H1 (cell line): ENCODE measurements at regions not wholly inside any gene's neighbourhood (a gene's known extent, or its start where the extent isn't known, plus 50 kb on each side); places are given as distances from the start of the nearest gene placed in this dataset.

Experiments used
- CTCF ChIA-PET: fragments of 300-600 bp; sonication (Branson Sonifier 250); formaldehyde crosslinking; loops from one replicate; lab custom pipeline; 2021; ENCODE audit not compliant: partially characterized antibody; lab: Charles Lee
- POLR2A ChIA-PET: fragments of 300-600 bp; sonication (Branson Sonifier 250); formaldehyde crosslinking; loops from one replicate; lab custom pipeline; 2021; ENCODE audit warnings: inconsistent platforms; ENCODE audit not compliant: partially characterized antibody; lab: Charles Lee
- DNase-seq, 2 experiments: peaks; one replicate each; pipeline versions ENCODE4 v3.0.0 to v3.0.0-alpha.2; 2010 to 2022; ENCODE audit warnings: low spot score in 2 of 2, low read depth in 1 of 2, mixed read lengths in 1 of 2
- FAIRE-seq: peaks from 2 replicates; lab custom pipeline; 2011; peaks lifted over from hg19 to GRCh38; lab: Jason Lieb, UNC
- H2AFZ ChIP-seq: 2 replicates; pipeline ENCODE4 v1.8.1; 2012; ENCODE audit warnings: low read length, inconsistent platforms
- H2AK5ac ChIP-seq: 2 replicates; pipeline ENCODE4 v1.6.1; 2013; ENCODE audit warnings: low read depth, low read length
- H2BK120ac ChIP-seq: replicated peaks from 2 replicates; pipeline ENCODE3; 2013; ENCODE audit warnings: low read depth, low read length, inconsistent platforms
- H2BK12ac ChIP-seq: 2 replicates; pipeline ENCODE4 v1.6.1; 2013; ENCODE audit warnings: low read depth, low read length
- H2BK15ac ChIP-seq: 2 replicates; pipeline ENCODE4 v1.6.1; 2013; ENCODE audit warnings: low read length
- H2BK20ac ChIP-seq: 2 replicates; pipeline ENCODE4 v1.6.1; 2013; ENCODE audit warnings: low read length
- H2BK5ac ChIP-seq: 2 replicates; pipeline ENCODE4 v1.6.1; 2013; ENCODE audit warnings: low read depth, low read length
- H3K14ac ChIP-seq: 2 replicates; pipeline ENCODE4 v1.6.1; 2013; ENCODE audit warnings: inconsistent platforms; ENCODE audit not compliant: insufficient read length
- H3K18ac ChIP-seq: 2 replicates; pipeline ENCODE4 v1.6.1; 2013; ENCODE audit warnings: low read length; ENCODE audit errors: extremely low read depth
- H3K23ac ChIP-seq: 2 replicates; pipeline ENCODE4 v1.6.1; 2013; ENCODE audit warnings: inconsistent platforms; ENCODE audit not compliant: insufficient read length
- H3K23me2 ChIP-seq: 2 replicates; pipeline ENCODE4 v1.6.1; 2013; ENCODE audit warnings: low read depth, low read length
- H3K27ac ChIP-seq: 2 replicates; pipeline ENCODE4 v1.6.1; 2011; ENCODE audit warnings: low read depth, low read length, inconsistent platforms
- H3K27me3 ChIP-seq, 4 experiments: replicated peaks in 1 of 4; 1 replicate in 1 of 4; 2 replicates in 3 of 4; pipeline versions ENCODE4 v1.6.1 to v1.8.1; 2011 to 2013; ENCODE audit warnings: low read length in 3 of 4, mild to moderate bottlenecking in 3 of 4, inconsistent platforms in 2 of 4, mixed read lengths in 2 of 4, moderate library complexity in 1 of 4; ENCODE audit not compliant: control insufficient read depth in 3 of 4, insufficient read depth in 3 of 4; ENCODE audit errors: extremely low read depth in 1 of 4
- H3K36me3 ChIP-seq, 4 experiments: 2 replicates each; pipeline versions ENCODE4 v1.6.1 to v1.8.1; 2011 to 2013; ENCODE audit warnings: mild to moderate bottlenecking in 4 of 4, low read length in 3 of 4, moderate library complexity in 2 of 4, control low read depth in 1 of 4, inconsistent platforms in 1 of 4; ENCODE audit not compliant: insufficient read depth in 4 of 4, control insufficient read depth in 2 of 4
- H3K4ac ChIP-seq: replicated peaks from 2 replicates; pipeline ENCODE3; 2013; ENCODE audit warnings: low read length, low read depth, mixed read lengths, inconsistent platforms; ENCODE audit not compliant: insufficient read length
- H3K4me1 ChIP-seq, 4 experiments: replicated peaks in 1 of 4; 1 replicate in 1 of 4; 2 replicates in 3 of 4; pipeline versions ENCODE4 v1.6.1 to v1.8.1; 2011 to 2013; ENCODE audit warnings: low read length in 3 of 4, inconsistent platforms in 2 of 4, mixed read lengths in 1 of 4; ENCODE audit not compliant: insufficient read depth in 4 of 4, control insufficient read depth in 3 of 4
- H3K4me2 ChIP-seq, 2 experiments: 2 replicates each; pipeline versions ENCODE4 v1.6.1 to v1.8.1; 2011 to 2013; ENCODE audit warnings: low read depth in 2 of 2, low read length in 2 of 2, control low read depth in 1 of 2, inconsistent platforms in 1 of 2, mild to moderate bottlenecking in 1 of 2; ENCODE audit not compliant: insufficient read depth in 1 of 2
- H3K4me3 ChIP-seq, 4 experiments: fragments of 200-600, 300-600 bp in 1 of 4; sonication (generic), shearing (Covaris generic), sonication (Bioruptor Twin) in 1 of 4; 2 replicates each; pipeline versions ENCODE4 v1.5.1 to v1.8.1; 2011 to 2016; ENCODE audit warnings: low read length in 4 of 4, low read depth in 3 of 4, control low read depth in 2 of 4, inconsistent platforms in 2 of 4, mild to moderate bottlenecking in 2 of 4, mixed read lengths in 1 of 4, moderate library complexity in 1 of 4; ENCODE audit not compliant: insufficient read depth in 2 of 4; ENCODE audit errors: extremely low read depth in 1 of 4
- H3K56ac ChIP-seq: replicated peaks from 2 replicates; pipeline ENCODE3; 2013; ENCODE audit warnings: low read depth, mild to moderate bottlenecking, mixed read lengths, low read length, inconsistent platforms; ENCODE audit not compliant: insufficient read length
- H3K79me1 ChIP-seq: 2 replicates; pipeline ENCODE4 v1.6.1; 2013; ENCODE audit warnings: low read depth, low read length, control low read depth
- H3K79me2 ChIP-seq, 2 experiments: 2 replicates each; pipeline versions ENCODE4 v1.6.1 to v1.8.1; 2012 to 2013; ENCODE audit warnings: low read length in 2 of 2, mild to moderate bottlenecking in 2 of 2, inconsistent platforms in 1 of 2; ENCODE audit not compliant: insufficient read depth in 2 of 2, control insufficient read depth in 1 of 2
- H3K9ac ChIP-seq, 4 experiments: replicated peaks in 1 of 4; 1 replicate in 1 of 4; 2 replicates in 3 of 4; pipeline versions ENCODE4 v1.6.1 to v1.8.1; 2011 to 2013; ENCODE audit warnings: low read depth in 3 of 4, low read length in 3 of 4, control low read depth in 2 of 4, mild to moderate bottlenecking in 2 of 4, moderate library complexity in 2 of 4, inconsistent platforms in 1 of 4; ENCODE audit errors: extremely low read depth in 1 of 4
- H3K9me3 ChIP-seq, 2 experiments: 2 replicates each; pipeline versions ENCODE4 v1.6.1 to v1.8.1; 2012 to 2013; ENCODE audit warnings: mild to moderate bottlenecking in 2 of 2, moderate library complexity in 2 of 2, control low read depth in 1 of 2, inconsistent platforms in 1 of 2, low read depth in 1 of 2, low read length in 1 of 2, mixed read lengths in 1 of 2; ENCODE audit not compliant: insufficient read depth in 2 of 2
- H4K20me1 ChIP-seq, 2 experiments: replicated peaks in 1 of 2; 2 replicates each; pipeline versions ENCODE3 to v1.8.1; 2011 to 2013; ENCODE audit warnings: inconsistent platforms in 2 of 2, low read length in 2 of 2, mild to moderate bottlenecking in 1 of 2; ENCODE audit not compliant: insufficient read depth in 2 of 2, control insufficient read depth in 1 of 2
- H4K5ac ChIP-seq: 2 replicates; pipeline ENCODE4 v1.6.1; 2013; ENCODE audit warnings: low read length, low read depth, mixed read lengths, inconsistent platforms; ENCODE audit not compliant: insufficient read length
- H4K8ac ChIP-seq: 2 replicates; pipeline ENCODE4 v1.8.0; 2013; ENCODE audit warnings: mild to moderate bottlenecking, moderate library complexity, low read length, inconsistent platforms; ENCODE audit not compliant: insufficient read depth; ENCODE audit errors: extremely low read depth
- H4K91ac ChIP-seq: replicated peaks from 2 replicates; pipeline ENCODE3; 2013; ENCODE audit warnings: low read length, mixed read lengths, inconsistent platforms; ENCODE audit not compliant: insufficient read length
- SP2 ChIP-seq: IDR thresholded peaks from 2 replicates; pipeline ENCODE4 v1.6.1; 2012; ENCODE audit warnings: mild to moderate bottlenecking, low read length, inconsistent platforms
- TAF7 ChIP-seq: optimal IDR thresholded peaks from 2 replicates; pipeline ENCODE3; 2011; ENCODE audit warnings: low read depth, mild to moderate bottlenecking, inconsistent platforms, low read length, moderate library complexity, borderline replicate concordance

DNA sequence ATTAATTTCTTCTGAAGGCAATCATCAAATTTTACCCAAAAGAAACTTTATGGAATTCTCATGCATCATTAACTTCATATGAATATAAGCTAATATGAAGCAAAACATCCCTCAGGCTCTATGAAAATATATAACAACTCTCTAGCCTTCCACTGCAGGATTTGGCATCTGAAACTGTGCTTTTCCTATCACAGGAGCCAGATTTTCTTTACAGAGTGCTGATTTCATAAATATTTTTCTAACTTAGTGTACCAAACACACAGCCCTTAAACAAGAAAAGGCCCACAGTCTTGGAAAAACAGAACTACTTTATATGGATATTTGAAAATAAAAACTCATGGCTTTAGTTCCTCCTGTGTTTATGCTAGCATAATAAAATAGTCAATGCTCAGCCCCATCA is 559.5 kb upstream of the CHRM3 start:
- no peak overlapping the region for H2BK15ac ChIP-seq
- no peak overlapping the region for H4K91ac ChIP-seq
- no peak overlapping the region for H3K4ac ChIP-seq
- no peak overlapping the region for H2AK5ac ChIP-seq
- H3K9me3 ChIP-seq = peaks cover 5 to 9% of the 10 kb centered on the region in 2 experiments; a peak in 3 of 4 replicates
- H2AFZ ChIP-seq = no peak overlapping the region
- H3K18ac ChIP-seq = no peak overlapping the region
- no peak overlapping the region for H4K8ac ChIP-seq
- no peak overlapping the region for H3K14ac ChIP-seq
- POLR2A ChIA-PET = no interaction called here
- no peak overlapping the region for H4K5ac ChIP-seq
- no peak overlapping the region for H2BK20ac ChIP-seq
- no peak overlapping the region for H3K4me2 ChIP-seq
- no peak overlapping the region for H2BK120ac ChIP-seq
- TF ChIP-seq SP2 = no peak
- no peak for TF ChIP-seq TAF7
- H3K23me2 ChIP-seq = no peaks in the 10 kb centered on the region
- peaks cover 0 to 3% (median 0%) of the 10 kb centered on the region in 4 experiments; a peak in 1 of 7 replicates for H3K27me3 ChIP-seq
- no peak overlapping the region for H3K4me3 ChIP-seq
- H3K79me1 ChIP-seq = no peaks in the 10 kb centered on the region
- no peaks in the 10 kb centered on the region for H3K4me1 ChIP-seq
- H3K79me2 ChIP-seq = no peaks in the 10 kb centered on the region
- H4K20me1 ChIP-seq = no peaks in the 10 kb centered on the region
- no peak overlapping the region for H3K56ac ChIP-seq
- H3K27ac ChIP-seq = no peak overlapping the region
- no peak overlapping the region for H3K23ac ChIP-seq
- DNase-seq = no peak
- H3K36me3 ChIP-seq = no peaks in the 10 kb centered on the region
- no peak overlapping the region for H2BK5ac ChIP-seq
- CTCF ChIA-PET = no interaction called here
- no peak for FAIRE-seq
- H3K9ac ChIP-seq = no peak overlapping the region
- H2BK12ac ChIP-seq = no peak overlapping the region
